Fibroblast of skin of left biceps (primary cell): ENCODE measurements at regions not wholly inside any gene's neighbourhood (a gene's known extent, or its start where the extent isn't known, plus 50 kb on each side); places are given as distances from the start of the nearest gene placed in this dataset.
"Not testable (repeated sequence)": the region's sequence is repeated elsewhere in the genome, so short reads cannot be mapped to it uniquely, and the experiment has no call there.

Experiments
- DNase-seq, 2 experiments: peaks; one replicate each; pipeline ENCODE4 v3.0.0-alpha.2; 2013; ENCODE audit warnings: low read depth in 2 of 2

- no peak for DNase-seq
These were observed 340.8 kb downstream of the FGF10 start for GRCh38 chr5:44048276-44048984.

GRCh38 chr5:44046619-44047364, 342.4 kb downstream of the FGF10 start:
- DNase-seq: no peak

- DNase-seq: not testable (repeated sequence)
These were observed 344.7 kb downstream of the FGF10 start for GRCh38 chr5:44044549-44044948.

- no peak for DNase-seq
These were observed 361.0 kb downstream of the FGF10 start for GRCh38 chr5:44028226-44028625.

GRCh38 chr5:44022622-44023021, 366.6 kb downstream of the FGF10 start:
- no peak for DNase-seq

- DNase-seq: no peak
These were observed 377.7 kb downstream of the FGF10 start for GRCh38 chr5:44011518-44011917.

GRCh38 chr5:44002381-44002901, 386.8 kb downstream of the FGF10 start:
- DNase-seq: no peak

GRCh38 chr5:44001675-44002380, 387.4 kb downstream of the FGF10 start:
- DNase-seq: no peak

GRCh38 chr5:44001236-44001635, 388.0 kb downstream of the FGF10 start:
- DNase-seq: no peak

- DNase-seq: no peak
These were observed 391.5 kb downstream of the FGF10 start for GRCh38 chr5:43997647-43998272.

GRCh38 chr5:43996221-43996620, 393.0 kb downstream of the FGF10 start:
- no peak for DNase-seq

- DNase-seq: no peak
These were observed 391.4 kb downstream of the NNT start for GRCh38 chr5:43994352-43994708.

- no peak for DNase-seq
These were observed 390.8 kb downstream of the NNT start for GRCh38 chr5:43993634-43994351.

- DNase-seq: no peak
These were observed 382.4 kb downstream of the NNT start for GRCh38 chr5:43985411-43985810.

- no peak for DNase-seq
These were observed 378.6 kb downstream of the NNT start for GRCh38 chr5:43981556-43981955.

GRCh38 chr5:43973908-43974307, 370.9 kb downstream of the NNT start:
- DNase-seq: no peak

GRCh38 chr5:43973318-43973717, 370.3 kb downstream of the NNT start:
- no peak for DNase-seq

- DNase-seq: no peak
These were observed 364.2 kb downstream of the NNT start for GRCh38 chr5:43967165-43967564.

GRCh38 chr5:43959144-43959543, 356.2 kb downstream of the NNT start:
- DNase-seq: no peak

GRCh38 chr5:43947935-43948334, 345.0 kb downstream of the NNT start:
- DNase-seq: no peak

GRCh38 chr5:43941806-43942205, 338.8 kb downstream of the NNT start:
- no peak for DNase-seq
